Nephron (organoid): ENCODE measurements at regions not wholly inside any gene's neighbourhood (a gene's known extent, or its start where the extent isn't known, plus 50 kb on each side); places are given as distances from the start of the nearest gene placed in this dataset.
A peak's percentile ranks its signal among the peaks of the same experiment; 100 is the strongest.

Source experiments
- H3K27ac Mint-ChIP-seq, 3 experiments: 2 replicates each; pipeline ENCODE4 v1.8.0; 2020; ENCODE audit warnings: mixed read lengths in 3 of 3, mild to moderate bottlenecking in 2 of 3, moderate library complexity in 1 of 3
- H3K27me3 Mint-ChIP-seq: 2 replicates; pipeline ENCODE4 v1.8.0; 2021; ENCODE audit warnings: low read depth, mild to moderate bottlenecking, moderate library complexity, mixed read lengths
- H3K36me3 Mint-ChIP-seq: 2 replicates; pipeline ENCODE4 v1.8.0; 2020; ENCODE audit warnings: low read depth, mixed read lengths
- H3K4me1 Mint-ChIP-seq: 2 replicates; pipeline ENCODE4 v1.8.0; 2020; ENCODE audit warnings: mixed read lengths
- H3K4me3 Mint-ChIP-seq, 3 experiments: 2 replicates each; pipeline ENCODE4 v1.8.0; 2020; ENCODE audit warnings: mild to moderate bottlenecking in 3 of 3, mixed read lengths in 3 of 3, moderate library complexity in 2 of 3
- H3K9me3 Mint-ChIP-seq: 2 replicates; pipeline ENCODE4 v1.8.0; 2020; ENCODE audit warnings: mixed read lengths
- CTCF ChIP-seq, 3 experiments: fragments of 200-600 bp; sonication (generic); IDR thresholded peaks; one replicate each; pipeline ENCODE4 v1.5.0; 2021; ENCODE audit warnings: antibody characterized with exemption in 3 of 3; ENCODE audit not compliant: unreplicated experiment in 3 of 3

- no peak for TF ChIP-seq CTCF (IDR thresholded peaks at IDR 0.05; ENCODE audit: unreplicated experiment in 3 of 3)
- peaks cover 6% of the 10 kb centered on the region for H3K27me3 Mint-ChIP-seq
- peak overlapping the region in 1 of 3 experiments; percentile 21 for H3K4me3 Mint-ChIP-seq
- H3K4me1 Mint-ChIP-seq: peaks cover 51% of the 10 kb centered on the region
- peaks cover 22% of the 10 kb centered on the region for H3K9me3 Mint-ChIP-seq
- peak overlapping the region; percentile 47 to 74 (median 71) for H3K27ac Mint-ChIP-seq
- H3K36me3 Mint-ChIP-seq: peaks cover 3% of the 10 kb centered on the region
These were observed 148.5 kb downstream of the GDAP2 start for GRCh38 chr1:117780687-117781475.

GRCh38 chr1:117782056-117782455, 147.4 kb downstream of the GDAP2 start:
- H3K27ac Mint-ChIP-seq: peak overlapping the region; percentile 21 to 74 (median 71)
- no peak for TF ChIP-seq CTCF (IDR thresholded peaks at IDR 0.05; ENCODE audit: unreplicated experiment in 3 of 3)
- H3K4me3 Mint-ChIP-seq: no peak overlapping the region
- peaks cover 22% of the 10 kb centered on the region for H3K9me3 Mint-ChIP-seq
- H3K27me3 Mint-ChIP-seq: peaks cover 6% of the 10 kb centered on the region
- H3K36me3 Mint-ChIP-seq: peaks cover 3% of the 10 kb centered on the region
- peaks cover 57% of the 10 kb centered on the region for H3K4me1 Mint-ChIP-seq

GRCh38 chr1:117783606-117784396, 145.6 kb downstream of the GDAP2 start:
- Mint-ChIP-seq H3K9me3 (peaks cover 18% of the 10 kb centered on the region), H3K4me3 (no peak overlapping the region), H3K27ac (peak overlapping the region; percentile 24 to 35 (median 32)), H3K4me1 (peaks cover 57% of the 10 kb centered on the region), H3K27me3 (peaks cover under 1% of the 10 kb centered on the region), H3K36me3 (peaks cover 3% of the 10 kb centered on the region)
- TF ChIP-seq CTCF (IDR thresholded peaks at IDR 0.05; ENCODE audit: unreplicated experiment in 3 of 3): no peak

GRCh38 chr1:117788014-117788413, 141.4 kb downstream of the GDAP2 start:
- Mint-ChIP-seq H3K4me3 (no peak overlapping the region), H3K27me3 (peaks cover 4% of the 10 kb centered on the region), H3K36me3 (peaks cover 5% of the 10 kb centered on the region), H3K4me1 (peaks cover 29% of the 10 kb centered on the region), H3K9me3 (peaks cover 4% of the 10 kb centered on the region), H3K27ac (no peak overlapping the region)
- no peak for TF ChIP-seq CTCF (IDR thresholded peaks at IDR 0.05; ENCODE audit: unreplicated experiment in 3 of 3)

GRCh38 chr1:117793413-117793812, 136.0 kb downstream of the GDAP2 start:
- Mint-ChIP-seq H3K4me1 (peaks cover 29% of the 10 kb centered on the region), H3K27ac (peak overlapping the region in 2 of 3 experiments; percentile 71 to 80)
- TF ChIP-seq CTCF (IDR thresholded peaks at IDR 0.05; ENCODE audit: unreplicated experiment in 3 of 3): no peak

More at GRCh38 chr1:117793413-117793812, 136.0 kb downstream of the GDAP2 start:
- peaks cover 4% of the 10 kb centered on the region for H3K27me3 Mint-ChIP-seq
- H3K4me3 Mint-ChIP-seq: no peak overlapping the region
- peaks cover 5% of the 10 kb centered on the region for H3K36me3 Mint-ChIP-seq
- H3K9me3 Mint-ChIP-seq: no peaks in the 10 kb centered on the region
